WTC11 (cell line): ENCODE measurements at regions not wholly inside any gene's neighbourhood (a gene's known extent, or its start where the extent isn't known, plus 50 kb on each side); places are given as distances from the start of the nearest gene placed in this dataset.

ENCODE experiments used
- ATF3 ChIP-seq: sonication (generic); formaldehyde crosslinking; conservative IDR thresholded peaks from 2 replicates; pipeline ENCODE4 v1.8.1; 2022; ENCODE audit warnings: mild to moderate bottlenecking, missing genetic modification reagents
- CTCF ChIP-seq: fragments of 200-600 bp; IDR thresholded peaks from 2 replicates; pipeline ENCODE4 v1.8.0; 2022; ENCODE audit warnings: antibody characterized with exemption
- PREB ChIP-seq: sonication (generic); formaldehyde crosslinking; IDR thresholded peaks from 2 replicates; pipeline ENCODE4 v1.8.1; 2022; ENCODE audit warnings: mild to moderate bottlenecking, missing genetic modification reagents, moderate library complexity, borderline replicate concordance

- no peak for TF ChIP-seq ATF3 (CRISPR knock-in tag)
- TF ChIP-seq PREB (CRISPR knock-in tag): no peak
- no peak for TF ChIP-seq CTCF
Observed at GRCh38 chr10:86599041-86599440, 55.3 kb upstream of the OPN4 start.
